ENCODE measurements at regions not wholly inside any gene's neighbourhood (a gene's known extent, or its start where the extent isn't known, plus 50 kb on each side); places are given as distances from the start of the nearest gene placed in this dataset.
A peak's percentile ranks its signal among the peaks of the same experiment; 100 is the strongest.

DNA sequence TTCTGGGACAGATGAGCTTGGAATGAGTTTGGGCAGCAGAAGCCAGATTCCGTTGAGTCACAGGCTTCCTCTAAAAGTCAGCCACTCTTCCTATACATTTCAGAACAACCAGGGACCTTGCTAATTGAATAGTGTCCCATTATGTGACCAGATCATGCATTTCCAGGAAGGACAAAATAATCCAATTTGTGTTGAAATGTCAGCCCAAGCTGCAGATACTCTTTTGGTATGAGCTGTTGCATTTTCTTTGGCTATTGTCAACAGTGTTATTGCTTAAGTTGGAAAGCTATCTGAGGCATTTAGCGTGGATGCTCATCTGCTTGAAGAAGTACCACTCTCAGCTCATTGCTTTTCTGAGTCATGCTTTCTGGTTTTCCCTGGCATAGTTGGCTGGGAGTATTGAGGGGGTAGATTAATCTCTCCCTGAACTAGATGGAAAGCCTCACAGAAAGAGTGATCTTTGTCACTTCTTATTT is 223.7 kb upstream of the HABP2 start:
- DNase-seq, result peak; percentile 91

DNA sequence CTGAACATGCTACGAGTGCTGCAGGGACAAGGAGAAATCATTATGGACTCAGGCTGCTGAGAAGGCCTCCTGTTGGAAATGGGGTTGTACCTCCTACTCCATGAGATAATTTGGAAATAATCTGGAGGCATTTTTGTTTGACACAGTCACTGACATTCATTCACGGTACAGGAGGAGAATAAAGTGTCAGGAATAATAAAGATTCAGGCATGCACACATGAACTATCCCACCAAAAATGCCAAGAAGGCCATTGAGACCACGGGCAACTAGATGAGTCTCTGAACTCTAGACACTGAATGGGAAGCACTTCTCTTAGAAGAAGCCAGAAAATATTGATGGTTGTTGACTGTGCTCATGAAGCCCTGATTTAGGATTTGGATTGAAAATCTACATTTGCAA is 220.9 kb upstream of the HABP2 start:
- peak; percentile 50 for DNase-seq

DNA sequence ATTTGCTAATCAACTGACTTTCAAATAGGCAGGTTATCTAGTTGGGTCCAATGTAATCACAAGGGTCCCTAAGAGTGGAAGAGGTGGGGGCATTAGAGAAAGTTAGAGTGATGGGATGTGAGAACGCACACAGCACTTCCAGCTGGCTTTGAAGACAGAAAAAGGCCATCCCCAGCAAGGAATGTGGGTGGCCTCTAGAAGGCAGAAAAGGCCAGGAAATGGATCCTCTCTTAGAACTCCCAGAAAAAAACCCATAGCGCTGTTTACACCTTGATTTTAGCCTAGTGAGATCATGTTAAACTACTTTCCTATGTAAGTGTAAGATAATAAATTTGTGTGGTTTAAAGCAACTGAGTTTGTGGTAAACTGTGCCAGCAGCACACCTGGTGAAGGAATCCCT is 219.5 kb upstream of the HABP2 start:
- DNase-seq, result no peak

DNA sequence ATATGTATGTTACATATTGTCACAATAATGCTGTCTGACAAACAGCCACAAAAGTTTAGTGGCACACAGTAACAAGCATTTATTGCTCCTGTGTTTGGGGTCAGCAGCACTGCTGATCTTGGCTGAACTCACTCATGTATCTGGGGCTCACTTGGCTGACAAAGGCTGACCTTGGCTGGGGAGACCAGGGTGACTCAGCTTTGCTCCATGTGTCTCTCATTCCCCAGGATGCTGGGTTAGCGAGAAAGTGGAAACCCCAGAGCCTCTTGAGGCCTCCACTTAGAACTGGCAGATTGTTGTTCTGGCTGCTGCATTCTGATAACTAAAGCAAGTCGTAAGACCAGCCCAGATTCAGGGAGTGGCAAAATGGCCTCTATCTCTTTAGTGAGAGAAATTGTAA is 217.3 kb upstream of the HABP2 start:
- DNase-seq, result peak; percentile 62

DNA sequence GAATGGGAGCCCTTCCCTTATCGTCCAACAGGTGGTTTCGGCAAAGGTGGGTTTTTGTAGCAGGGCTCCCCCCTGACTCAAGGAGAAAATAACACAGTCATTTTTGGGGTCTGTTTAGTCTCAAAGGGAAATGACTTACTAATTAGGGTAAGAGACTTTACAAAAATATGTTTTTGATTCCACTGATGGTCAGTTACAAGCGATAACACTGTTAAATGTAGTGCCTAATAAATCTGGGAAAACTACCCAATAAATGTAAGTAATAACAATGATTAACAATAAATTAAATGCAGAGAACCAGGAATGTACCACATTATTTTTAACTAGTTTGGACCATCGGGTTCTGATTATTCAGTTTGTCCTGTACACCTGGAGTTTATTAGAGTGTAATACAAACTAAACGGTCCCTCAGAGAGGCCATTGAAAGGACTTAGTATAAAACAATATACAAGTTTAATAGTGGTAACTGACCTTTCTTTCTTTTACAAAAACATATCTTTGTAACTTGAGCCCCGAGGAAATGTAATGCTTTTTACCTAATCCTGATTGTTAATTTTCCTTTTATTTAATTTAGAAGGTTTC is 216.2 kb upstream of the HABP2 start:
- no peak for DNase-seq

DNA sequence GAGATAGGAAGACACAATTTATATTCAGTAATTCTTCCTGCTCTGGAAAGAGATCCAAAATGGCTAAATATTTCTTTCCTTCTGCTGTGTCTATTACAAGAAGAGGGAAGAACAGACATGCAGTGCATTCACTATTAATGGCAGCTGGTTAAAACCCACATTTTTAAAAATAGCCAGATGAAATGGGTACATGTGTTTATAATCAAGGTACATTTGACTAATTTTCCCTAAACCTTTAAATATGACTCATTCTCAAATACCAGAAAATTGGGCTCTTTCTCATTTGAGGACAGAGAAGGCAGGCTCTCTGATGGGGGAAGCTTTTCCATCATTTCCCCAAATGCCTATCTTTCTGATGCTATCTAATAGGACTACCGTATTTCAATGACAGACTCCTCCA is 215.7 kb upstream of the HABP2 start:
- peak; percentile 78 for DNase-seq

DNA sequence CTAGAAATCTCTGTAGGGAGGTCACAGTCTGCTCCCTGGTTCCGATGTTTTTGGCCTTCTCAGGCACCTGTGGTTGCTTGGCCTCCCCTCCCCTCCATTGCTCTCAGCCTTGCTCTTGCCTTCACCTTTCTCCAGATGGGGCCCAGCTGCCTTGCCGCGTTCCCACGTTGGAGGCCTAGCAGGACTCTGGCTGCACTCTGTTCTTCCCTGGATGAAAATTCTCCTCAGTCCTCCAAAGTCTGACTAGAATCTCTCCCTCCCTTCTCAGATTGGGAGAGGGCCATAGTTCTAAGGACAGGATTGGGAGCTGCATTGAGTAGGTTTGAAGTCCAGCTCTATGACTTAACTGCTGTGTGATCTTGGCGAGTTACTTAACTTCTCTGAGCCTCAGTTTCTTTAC is 213.7 kb upstream of the HABP2 start:
- DNase-seq, result no peak

DNA sequence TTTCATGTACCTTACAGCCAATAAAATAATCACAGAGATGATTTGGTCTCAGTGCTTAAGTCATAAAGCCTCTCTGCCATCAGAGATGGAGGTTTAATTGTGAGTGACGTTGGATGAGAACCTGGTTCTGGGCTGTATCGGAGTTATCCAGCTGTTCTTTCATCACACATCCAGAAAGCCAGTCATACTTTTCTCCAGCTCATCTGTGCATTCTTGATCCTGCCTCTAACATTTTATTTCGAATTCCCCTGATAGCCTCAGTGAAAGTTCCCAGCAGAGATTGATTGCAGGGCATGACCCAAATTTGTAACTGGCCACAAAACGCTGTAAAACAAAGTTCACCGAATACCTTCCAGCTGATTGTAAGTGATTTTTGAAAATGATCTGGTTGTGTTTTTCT is 212.6 kb upstream of the HABP2 start:
- DNase-seq, result peak; percentile 45

DNA sequence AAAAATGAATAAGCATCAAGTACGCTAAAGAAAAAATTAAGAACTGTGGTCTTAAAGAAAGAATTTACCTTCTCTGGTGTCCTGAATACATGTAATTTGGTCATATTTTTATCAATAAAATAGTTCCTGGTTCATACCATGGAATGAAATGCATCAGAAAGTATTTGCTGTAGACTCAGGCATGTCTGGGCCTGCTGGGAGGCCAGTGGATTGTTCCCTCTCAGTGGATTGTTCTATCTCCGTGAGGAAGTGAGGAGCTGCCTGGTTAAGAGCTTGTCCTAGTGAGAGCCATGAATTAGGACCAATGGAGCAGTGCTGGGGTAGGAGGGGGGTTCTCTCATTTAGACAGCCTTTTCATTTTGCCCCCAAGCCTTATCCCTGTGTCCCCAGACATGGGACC is 211.7 kb upstream of the HABP2 start:
- DNase-seq, result no peak

DNA sequence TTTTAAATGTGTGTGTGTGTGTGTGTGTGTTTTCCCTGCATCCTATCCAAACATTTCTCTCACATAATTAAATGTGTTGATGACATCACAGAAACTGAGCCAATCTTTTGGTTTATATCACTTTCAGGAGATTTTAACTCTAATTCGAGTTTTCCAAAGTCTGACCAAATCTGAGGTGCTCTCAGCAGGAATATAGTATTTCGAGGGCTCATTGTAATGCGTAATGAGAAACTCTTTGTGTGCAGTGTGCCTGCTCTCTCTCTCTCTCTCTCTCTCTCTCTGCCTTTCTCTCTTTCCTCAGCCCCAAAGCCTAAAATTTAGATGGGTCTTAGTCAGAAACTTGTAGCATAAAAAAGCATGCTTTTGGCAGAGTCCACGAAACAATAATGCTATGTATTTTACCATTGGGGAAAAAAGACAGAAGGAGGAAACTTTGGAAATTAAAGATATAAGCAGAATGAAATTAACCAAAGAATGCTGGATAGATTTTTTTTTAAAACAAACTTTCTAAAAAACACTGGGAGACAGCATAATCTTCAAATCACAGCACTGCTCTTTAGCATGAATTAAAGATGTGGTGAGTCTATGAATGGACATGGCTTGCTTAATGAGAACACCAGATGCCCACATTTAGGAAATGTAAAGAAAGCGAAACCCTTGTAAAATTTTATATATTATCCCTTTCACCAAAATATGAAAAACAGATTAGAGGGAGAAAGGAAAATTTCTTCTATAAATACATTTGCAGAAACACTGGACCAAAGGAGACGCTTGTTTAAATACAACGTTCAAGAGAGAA is 206.8 kb upstream of the HABP2 start:
- no peak for DNase-seq

DNA sequence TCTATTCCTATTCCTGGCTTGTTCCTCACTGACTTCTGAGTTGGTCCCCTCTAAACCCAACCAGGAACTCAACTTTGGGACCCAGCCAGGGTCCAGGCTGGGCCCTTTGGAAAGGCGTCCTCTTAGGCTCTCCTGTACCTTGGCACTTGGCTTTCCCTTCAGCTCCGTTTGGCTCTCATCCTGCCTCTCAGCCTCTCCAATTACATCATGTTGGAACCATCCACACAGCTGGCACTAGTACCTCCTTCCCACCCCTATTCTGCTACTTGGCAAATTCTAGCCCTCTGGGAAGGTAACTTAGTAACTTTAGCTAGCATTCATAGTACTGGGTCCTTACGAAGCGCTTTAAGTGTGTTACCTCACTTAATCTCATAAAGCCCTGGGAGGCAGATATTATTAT is 205.3 kb upstream of the HABP2 start:
- no peak for DNase-seq

DNA sequence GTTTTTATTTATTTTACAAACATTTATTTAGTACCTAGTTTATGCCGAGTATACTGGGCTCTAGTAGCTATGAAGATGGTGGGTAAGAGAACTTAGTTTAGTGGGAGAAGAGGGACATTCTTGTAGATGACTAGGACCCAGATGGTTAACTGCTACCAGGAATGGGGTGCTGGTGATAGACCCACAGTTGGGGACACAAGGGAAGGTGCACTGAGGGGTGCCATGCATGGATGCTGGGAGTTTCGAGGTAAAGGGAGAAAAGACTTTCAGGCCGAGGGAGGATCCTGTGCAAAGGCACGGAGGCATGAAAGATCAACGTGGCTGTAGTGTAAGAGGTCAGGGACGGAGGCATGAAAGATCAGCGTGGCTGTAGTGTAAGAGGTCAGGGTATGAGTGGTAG is 204.2 kb upstream of the HABP2 start:
- no peak for DNase-seq

DNA sequence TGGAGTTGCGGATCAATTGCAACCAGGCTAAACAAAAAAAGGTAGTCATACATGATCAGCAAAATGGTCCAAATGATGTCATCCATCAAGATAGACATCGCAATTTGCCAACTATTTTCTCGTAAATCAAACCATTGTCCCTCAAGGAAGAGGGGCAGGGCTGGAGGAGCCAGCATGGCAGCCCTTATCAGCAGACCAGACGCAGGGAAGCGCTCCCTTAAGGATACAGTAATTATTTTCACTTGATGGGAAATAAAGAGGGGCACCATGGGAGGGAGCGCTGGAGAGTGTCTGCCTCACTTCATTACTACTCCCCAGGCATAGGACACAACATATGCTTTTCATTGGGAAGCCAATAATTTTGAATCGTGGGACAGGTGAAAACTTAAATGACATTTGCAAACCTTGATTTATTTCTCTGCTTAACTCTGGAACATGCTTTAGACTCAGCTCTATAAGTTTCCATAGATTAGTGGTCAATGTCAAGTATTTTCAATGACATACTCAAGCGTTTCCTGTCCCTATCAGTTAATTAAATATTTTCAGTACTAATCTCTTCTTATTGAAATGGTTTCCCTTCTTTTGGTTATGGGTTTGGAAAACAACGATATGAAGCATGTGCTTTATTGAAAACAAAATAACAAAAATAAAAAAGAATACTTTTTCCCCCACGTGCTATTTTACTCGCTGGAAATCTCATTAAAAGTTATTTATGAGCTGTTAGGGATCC is 202.4 kb upstream of the HABP2 start:
- DNase-seq, result no peak

DNA sequence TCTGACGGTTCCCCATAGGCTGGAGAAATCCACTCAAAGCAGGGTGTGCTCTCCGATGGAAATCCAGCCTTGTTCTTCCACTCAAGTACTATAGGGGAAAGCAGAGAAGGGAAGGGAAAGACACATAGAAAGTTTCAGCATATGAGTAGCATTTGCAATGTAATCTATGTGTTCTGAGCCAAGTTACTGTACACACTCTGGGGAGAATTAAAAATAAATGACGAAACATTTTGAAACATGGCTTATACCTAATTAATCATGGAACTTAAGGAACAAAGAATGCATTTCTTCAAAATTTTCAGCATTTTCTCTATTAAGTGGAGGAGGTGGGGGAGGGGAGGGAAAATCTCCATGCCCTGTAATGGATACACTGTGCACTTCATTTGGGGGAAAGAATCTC is 198.1 kb upstream of the HABP2 start:
- DNase-seq, result peak; percentile 48

DNA sequence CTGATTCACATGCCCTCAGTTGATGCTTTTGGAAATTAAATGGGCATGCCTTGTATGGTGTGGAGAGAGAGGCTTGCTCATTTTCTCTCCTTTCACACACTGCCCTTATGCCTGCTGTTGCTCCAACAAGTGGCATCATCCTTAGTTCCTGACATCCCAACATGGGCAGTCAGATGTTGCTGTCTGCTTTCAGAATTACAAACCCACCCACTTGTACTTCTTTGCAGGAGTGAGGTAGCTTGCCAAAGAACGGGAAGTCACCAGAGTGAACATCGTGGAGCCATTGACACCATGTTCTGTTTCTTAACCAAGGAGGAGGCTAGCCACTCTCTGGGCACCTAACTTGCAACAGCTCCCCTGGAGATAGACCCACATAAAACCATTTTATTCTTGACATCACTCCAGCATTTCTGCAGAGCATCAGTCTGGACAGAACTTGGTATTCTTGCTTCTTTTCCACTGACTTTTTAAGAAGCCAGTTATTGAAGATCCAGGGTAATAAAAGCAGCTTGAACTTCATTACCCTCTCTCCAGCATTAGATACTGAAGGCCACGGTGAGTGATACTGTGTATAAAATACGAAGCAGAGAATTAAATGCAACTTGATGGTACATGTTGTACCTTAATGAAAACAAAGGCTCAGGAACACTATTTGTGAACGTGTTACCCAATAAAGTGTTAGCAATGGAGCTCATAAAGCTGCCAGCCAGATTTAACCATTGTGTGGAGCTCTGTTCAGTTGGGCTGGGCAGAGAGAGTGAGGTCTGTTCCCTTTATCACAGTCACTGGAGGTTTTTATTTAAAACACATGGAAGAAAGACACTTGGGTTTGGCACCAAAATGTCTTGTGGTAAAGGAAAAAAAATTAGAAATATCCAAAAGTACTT is 195.8 kb upstream of the HABP2 start:
- DNase-seq, result peak; percentile 83

DNA sequence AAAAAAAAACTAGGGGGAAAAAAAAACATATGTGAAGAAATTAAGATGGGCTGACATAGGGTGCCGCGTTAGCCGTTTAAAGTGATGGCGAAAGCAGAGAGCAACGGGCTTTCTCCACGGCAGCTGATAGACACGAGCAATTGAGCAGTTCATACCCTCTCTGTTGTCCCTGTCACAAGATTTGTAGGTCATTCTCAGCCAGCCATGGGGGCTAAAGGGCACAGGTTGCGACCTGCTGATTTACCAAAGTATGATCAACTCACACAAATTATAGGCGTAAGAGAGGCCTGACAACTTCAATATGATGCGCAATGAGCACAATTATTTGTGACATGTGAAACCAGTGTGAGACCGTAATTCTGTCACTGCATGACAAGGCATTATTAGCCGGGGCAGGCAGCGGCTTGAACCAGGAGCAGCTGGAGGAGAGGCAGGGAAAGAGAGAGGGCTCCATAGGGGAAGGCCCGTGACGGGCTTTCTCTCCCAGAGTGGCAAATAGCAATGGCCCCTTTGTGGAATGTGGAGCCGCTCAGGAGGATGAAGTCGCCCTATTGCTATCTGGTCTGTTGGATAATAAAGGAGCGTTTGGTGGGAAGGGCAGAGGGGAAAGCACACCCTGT is 195.1 kb upstream of the HABP2 start:
- DNase-seq, result peak; percentile 29

DNA sequence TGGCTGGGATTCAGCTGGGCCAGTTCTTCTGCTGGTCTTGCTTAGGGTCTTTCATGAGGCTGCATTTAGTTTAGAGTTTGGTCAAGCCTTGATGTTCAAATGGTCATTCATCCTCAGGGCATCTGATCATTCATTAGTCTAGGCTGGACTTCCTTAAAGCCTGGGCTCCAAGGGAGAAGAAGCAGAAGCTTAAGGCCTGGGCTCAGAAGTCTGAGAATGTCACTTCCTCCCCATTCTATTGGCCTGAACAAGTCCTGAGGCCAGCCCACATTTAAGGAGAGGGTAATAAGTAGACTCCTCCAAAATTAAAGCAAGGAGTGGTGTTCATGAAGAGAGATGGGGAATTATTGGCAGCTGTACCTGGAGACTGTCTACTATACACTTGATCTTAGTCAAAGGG is 193.2 kb upstream of the HABP2 start:
- no peak for DNase-seq

DNA sequence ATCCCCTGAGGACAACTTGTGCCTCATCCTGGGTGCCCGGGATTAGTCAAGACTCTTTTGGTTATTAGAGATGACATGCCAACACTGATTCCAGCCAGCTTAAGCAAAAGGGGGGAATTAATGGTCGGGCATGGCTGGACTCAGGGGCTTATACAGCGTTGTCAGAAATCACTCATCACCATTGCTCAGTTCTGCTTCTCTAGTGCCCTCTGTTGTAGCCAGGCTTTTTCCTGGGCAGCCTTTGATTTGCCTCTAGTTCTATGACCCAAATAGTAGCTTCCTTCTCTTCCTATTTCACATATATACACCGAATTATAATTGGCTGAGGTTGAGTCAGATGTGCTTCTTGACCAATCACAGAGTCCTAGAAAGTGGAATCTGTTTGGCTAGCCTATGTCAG is 192.0 kb upstream of the HABP2 start:
- no peak for DNase-seq

DNA sequence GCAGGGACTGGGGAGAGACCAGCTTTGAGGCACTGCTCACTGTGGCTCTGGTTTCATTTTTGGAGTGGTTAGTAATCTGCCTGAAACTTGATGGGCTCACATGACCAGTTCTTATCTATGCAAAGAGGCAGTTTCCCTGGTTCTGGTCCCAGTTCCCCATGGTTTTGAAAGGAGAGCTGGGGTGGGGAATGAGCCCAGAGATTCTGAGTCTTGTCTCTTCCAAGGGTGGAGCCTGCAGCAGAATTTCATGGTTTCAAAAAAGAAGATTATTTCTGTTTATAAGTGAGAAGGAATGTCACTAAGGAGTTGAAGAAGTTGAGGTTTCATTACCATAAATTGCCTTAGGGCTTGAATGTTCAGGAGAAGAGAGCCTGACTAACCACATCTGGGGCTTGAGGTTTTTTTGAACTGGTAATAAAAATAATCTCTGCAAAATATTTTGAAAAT is 190.2 kb upstream of the HABP2 start:
- peak; percentile 26 for DNase-seq

DNA sequence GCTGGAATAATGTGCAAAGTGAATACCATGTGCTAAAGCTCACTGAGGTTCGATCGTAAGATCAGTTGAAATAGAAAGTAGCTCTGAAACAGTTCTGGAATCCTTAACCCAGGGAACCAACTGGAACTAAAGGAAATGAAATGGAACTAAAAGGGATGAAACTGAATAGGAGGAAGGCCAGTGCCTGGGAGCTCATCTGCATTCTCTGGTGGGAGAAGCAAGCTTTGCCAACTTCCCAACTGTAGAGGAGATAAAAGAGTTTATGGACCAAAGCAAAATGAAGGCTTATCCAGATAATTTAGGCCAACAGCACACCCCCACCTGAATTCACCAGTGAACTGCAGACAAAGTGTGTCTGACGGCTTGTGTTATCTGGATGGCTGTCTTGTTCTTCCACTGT is 188.6 kb upstream of the HABP2 start:
- DNase-seq, result no peak

DNA sequence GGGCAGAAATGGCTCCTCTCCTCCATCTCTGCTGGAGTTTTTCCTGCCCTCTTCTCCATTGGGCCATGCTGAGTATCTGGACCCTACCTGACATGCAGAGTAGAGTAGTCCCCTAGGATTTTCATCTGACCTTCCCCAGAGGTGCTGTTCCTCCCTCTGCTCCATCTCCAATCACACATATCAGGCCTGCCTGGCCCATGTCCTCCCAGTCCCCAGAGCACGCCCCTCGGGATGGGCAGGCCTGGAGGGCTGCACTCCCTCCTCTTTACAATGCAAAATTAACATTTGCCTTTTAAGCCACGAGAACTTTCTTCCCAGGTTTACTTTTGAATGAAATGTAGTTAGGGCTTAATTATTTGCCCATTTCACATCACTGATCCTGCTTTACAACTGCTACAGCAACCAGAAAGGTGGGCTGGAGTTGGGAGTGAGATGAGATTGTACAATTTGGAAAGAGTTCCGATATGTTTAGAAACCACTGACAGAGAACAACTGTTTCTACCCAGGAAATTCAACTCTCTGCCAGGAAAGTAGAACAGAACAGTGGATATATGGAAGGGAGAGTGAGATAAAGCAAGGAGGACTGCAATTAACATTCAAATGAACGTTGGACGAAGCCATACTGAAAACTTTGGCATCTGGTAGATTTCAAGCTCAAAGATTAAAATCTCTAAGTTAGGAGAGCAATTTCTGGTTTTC is 184.0 kb upstream of the HABP2 start:
- no peak for DNase-seq

DNA sequence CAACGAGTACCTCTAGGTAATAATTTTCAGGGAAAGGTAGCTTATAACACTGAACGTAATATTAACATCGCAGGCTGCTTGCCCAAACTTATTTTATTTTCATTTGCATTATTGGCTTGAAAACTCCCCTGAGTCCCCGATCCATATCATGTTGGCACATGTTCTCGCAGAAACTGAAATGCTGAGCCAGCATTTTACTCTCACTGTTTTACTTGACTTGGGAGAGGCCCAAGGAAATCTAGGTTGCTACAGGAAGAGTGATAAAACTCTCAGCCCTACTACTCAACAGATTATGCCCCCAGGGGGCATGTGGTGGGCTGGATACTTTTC is 183.5 kb upstream of the HABP2 start:
- DNase-seq, result no peak

Measured in fibroblast of skin of right quadriceps (primary cell).